GM21619 (cell line): ENCODE measurements at regions not wholly inside any gene's neighbourhood (a gene's known extent, or its start where the extent isn't known, plus 50 kb on each side); places are given as distances from the start of the nearest gene placed in this dataset.

Experiments
- ATAC-seq: cut with Tn5 transposase; IDR thresholded peaks from one replicate; pipeline ENCODE4 v1.9.1; 2021; ENCODE audit not compliant: unreplicated experiment

DNA sequence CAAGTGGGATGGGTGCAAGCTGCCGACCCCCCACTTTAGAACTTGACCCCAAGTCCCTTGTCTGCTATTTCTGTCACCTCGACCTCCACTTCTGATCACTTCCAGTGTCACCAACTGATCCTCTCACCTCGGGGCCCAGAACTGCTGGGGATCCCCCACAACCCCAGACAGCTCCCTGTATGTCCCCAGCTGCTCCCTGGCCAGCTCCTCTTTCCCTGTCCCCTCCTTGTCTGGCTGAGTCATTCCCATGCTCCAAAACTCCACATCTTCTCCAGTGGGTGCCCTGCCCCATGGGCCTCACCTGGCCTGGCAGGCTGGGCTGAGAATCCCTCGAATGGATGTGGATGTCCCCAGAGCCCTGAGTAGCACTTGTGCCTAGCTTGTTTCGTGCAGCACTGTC, 154.3 kb upstream of the PCBD1 start:
- no peak for ATAC-seq

DNA sequence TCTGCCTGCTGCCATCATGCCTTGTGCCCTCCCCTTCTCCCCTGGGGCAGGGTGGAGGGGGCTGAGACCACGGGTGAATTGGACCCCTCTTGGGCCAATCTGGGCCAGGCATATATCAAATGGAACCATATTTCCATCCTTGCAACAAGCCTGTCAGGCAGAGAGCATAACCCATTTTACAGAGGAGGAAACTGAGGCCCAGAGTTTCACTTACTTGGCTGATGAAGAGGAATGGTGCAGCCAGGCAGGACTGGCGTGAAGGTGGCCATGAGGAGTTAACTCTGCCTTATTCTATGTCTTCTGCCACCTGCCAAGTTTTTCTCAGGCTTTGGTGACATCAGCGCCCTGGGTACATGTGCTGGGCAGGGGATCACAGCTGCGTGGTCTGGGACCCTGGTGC, 155.5 kb upstream of the PCBD1 start:
- no peak for ATAC-seq

DNA sequence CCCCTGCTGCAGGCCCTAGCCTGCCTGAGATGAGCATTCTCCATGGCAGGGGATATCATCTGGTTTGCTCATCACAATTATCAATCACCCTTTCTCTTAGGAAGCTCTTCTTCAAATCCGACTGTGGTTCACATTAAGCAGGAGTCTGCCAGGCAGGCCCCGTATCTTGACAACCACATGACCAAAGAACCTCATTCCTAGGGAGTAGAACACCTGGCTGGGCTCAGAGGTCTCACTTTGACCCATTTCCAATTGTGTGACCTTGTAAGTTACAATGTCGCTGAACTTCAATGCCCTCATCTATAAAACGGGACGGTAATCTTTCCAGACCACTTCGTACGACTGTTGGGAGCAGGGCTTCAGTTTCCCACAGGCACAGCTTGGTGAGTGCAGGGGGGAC, 156.4 kb upstream of the PCBD1 start:
- ATAC-seq = no peak

DNA sequence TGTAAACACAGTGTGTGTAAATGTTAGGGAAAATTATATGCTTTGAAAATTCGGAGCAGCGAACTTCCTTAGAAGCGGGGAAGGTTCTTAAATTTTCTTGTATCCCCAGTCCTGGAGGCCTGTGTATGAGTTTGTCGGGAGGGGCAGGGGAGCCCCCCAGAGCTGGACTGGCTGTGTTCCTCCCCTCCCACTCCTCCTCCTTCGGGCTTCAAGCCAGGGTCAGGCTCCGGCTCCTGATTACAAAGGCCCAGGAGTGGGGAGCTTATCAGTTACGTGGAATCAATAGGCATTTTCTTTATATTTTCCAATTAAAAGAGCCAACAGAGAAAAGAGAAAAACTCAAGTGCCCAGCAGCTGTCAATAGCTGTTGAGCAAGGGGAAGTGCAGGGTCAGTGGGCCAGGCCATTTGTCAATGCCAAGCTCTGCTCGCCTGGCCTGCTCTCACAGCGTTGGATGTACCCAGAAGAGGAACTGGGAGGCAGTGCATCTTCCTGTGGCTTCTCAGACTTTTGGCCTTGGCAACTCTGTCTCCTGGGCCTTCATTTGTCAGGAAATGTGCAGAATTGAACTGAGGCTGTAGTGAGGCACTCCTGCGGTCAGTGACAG, 156.9 kb upstream of the PCBD1 start:
- no peak for ATAC-seq

DNA sequence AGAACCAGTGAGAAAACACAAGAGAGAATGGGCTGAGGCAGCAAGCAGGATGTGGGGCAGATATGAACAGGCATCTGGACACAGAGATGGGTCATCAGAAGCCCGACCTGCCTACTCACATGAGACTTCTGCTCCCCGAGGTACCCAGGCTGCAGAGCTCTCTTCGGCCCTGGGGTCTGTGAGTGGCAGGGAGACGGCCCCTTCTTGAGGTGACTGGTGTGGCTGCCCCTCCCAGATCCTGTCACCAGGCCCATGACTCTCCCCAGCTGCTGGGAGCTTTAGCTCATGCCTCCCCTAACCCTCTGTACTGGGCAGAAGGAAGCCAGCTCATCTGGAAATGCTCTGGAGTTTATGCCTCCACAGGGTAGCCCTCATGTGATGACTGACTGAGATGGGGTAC, 157.6 kb upstream of the PCBD1 start:
- no peak for ATAC-seq

DNA sequence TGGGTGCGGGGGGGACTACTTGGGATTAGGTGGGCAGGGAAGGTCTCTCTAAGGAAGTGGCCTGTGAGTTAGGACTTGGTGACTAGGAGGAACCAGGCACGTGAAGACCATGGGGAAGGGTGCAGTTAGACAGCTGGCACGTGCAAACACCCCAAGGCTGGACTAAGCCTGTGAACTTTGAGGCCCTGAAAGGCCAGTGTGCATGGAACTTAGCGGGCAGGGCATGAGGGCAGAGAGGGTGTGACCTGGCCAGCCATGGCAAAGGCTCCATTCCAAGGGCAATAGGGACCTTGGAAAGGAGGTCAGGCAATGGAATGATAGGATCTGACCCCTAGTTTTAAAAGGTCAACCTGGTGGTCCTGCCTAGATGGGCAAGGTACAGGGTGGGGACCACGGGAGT, 158.4 kb upstream of the PCBD1 start:
- ATAC-seq = no peak

DNA sequence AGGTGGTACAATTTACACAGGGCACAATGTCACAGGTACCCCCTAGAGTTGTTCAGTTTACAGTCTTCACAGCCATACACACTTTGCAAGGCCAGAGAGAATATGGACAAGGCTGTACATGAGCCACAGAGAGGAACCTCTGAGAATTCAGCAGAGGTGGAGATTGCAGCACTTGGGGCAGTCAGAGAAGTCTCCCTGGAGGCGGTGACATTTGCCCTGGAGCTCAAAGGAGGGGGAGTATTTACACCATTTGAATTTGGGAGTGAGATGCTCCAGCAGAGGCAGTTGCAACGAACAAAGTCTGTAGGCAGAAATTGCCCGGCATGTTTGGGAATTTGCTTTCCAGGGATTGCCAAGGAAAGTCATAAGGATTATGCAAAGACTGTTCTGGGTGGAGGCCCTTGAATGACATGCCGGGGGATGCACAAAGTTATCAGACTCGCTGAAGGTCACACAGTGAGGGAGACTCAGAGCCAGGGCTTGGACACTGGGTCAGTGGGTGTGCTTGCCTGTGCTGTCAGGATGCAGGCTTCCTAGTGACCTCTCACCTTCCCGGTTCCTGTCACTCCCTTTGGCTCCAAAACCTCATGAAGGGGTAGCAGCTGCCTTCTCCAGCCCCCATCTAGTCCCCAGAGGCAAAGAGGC, 160.7 kb upstream of the PCBD1 start:
- no peak for ATAC-seq

DNA sequence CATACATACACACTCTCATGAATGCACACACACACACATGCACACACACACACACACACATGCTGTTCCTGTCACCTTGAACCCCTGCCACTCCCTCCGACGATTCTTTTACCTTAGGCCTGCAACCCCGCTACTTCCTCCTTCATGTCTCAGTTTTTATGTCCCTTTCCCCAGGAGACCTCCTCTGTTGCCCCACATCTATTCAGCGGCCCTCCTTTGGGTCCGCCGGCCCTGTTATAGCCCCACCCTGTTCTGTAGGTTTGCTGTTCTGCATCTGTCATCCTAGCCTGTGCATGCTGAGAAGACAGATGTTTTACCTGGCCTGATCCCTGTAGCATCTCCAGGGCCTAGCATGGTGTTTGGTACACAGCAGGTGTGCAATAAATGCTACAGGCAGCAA, 161.6 kb upstream of the PCBD1 start:
- no peak for ATAC-seq

DNA sequence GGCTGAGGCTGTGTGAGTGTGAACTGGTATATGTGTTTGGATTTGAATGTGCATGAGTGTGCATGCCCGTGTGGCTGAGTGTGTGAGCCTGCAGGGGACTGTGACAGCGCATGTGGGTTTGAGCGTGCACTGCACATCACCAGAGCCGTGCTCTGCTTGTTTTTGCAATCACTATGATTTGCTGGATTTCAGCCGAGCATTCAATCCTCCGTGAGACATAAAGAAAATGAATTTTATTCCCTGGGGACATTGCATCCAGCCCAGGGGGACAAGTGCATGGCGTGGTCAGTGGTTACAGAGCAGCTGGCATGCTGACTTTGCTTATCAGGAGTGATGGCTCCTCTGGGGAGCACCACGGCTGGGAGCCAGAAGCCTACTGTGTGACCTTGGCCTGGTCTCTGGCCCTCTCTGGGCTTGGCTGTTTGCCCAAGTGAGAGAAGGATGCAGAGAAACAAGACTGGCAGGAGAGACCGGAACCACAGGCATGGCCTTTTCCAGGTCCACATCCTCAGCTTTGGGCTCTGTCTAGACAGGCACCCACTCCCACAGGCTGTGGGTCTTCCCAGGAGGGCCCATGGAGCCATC, 160.2 kb upstream of the UNC5B start:
- ATAC-seq = no peak

DNA sequence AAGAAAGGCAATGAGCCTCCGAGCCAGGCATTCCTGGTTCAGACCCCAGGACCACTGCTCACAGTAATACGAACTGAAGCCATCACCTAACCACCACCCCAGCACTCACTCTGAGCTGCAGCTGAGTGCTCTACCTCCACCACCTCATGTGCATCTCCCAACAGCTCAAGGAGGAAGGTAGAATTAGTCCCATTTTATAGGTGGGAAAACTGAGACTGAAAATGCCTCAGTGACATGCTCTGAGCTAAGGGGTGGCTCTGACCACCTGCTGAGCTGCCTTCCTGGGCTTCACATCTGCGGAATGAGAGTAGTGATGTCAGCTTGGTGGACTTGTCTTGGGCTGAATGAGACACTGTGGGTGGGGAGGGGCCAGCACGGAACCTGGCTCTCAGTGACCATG, 159.7 kb upstream of the UNC5B start:
- no peak for ATAC-seq

DNA sequence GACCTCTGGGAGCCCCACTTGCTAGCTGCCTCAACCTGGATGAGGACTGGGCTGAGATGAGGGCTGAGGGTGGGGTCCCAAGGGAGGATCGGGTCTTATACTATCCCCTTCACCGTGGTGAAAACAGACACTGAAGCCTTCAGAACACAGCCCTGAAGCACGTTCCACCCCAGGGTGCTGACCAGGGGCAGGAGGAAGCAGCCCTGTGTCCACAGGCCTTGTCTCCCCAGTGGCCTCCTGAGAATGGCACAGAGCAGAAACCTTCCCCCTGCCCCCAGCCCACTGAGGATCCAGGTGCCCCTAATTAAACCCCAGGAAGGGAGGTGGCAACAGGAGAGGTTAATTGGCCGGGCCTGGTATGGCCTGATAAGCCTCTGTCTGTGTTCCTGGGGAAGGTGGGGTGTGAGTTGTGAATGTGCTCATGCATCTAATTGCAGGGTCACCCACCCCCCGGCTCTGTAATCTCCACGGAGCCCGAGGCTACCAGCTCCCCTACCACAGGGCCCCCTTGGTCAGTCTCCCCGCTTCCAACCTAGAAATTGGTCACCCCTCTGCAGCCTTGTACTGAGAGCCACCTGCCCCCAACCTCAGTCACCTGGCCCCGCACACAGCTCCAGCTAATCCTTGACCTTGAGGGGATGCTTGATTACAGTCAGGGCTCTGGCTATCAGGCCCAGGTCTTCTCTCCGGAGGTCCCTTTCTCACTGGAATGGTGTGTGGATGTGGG, 159.0 kb upstream of the UNC5B start:
- ATAC-seq = no peak

DNA sequence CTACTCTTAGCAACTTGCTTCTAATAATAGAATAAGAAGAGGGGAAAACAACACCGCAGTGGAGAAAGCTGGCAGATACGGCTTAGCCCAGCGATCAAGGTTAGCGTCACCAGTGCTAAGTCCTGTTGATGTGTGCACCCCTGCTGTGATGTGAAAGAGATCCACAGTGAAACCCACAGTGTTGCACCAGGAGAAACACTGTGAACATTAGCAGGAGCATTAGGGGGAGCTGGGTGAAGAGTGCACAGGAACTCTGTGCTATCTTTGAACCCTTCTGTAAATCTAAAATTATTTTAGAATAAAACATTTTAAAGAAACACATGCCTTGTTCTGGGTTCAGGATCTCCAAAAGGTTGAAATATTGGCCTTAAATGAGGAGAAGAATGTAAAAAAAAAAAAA, 154.1 kb upstream of the UNC5B start:
- no peak for ATAC-seq

DNA sequence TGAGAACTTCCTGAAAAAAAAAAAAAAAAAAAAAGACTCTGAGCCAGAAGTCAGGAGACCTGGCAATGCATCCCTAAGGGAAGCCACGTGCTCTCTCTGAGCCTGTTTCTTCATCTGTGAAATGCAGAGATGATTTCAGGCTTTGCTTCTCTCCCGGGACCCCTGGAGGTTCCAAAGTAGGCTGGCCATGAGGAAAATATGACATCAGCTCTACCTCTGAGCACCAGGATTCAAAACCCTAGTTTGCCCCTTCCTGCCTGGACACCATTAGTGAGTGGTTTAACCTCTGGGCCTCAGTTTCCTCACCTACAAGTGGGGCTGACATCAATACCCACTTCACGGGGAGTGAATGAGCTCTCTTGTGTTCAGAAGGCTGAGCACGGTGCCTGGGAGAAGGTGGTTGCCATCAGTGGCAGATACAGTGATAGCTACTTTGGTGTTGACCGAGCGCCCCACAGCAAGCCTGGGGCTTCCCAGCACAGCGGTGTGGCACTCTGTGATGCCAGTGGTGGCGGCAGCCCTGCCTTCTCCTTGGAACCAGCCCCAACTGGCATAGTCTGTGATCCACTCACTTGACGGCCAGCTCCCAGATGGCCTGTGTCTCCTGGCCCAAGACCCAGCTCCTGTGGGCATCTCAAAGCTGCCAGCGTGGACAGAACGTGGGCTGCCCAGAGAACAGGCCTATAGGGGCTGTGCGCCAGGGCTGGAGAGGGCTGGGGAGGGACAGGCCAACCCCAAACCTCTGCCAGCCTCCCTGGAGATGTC, 153.1 kb upstream of the UNC5B start:
- ATAC-seq = no peak

DNA sequence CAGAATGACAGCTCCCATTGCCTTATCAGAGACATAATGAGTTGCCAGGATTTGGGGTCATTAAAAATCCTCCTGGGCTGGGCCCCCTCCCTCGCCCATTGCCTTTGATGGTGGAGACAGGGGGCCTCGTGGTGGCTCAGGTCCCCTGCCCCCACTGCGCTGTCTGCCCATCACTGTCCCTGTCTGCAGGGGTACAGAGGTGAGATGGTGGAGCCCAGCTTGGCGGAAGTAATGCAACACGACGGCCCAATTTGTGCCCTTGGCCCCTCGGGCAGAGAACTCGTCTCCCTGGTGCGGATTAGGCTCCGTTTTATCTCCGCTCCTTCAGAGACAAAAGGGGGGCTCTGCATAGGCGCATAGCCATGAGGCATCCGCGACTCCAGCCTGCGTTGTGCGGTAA, 152.4 kb upstream of the UNC5B start:
- no peak for ATAC-seq

DNA sequence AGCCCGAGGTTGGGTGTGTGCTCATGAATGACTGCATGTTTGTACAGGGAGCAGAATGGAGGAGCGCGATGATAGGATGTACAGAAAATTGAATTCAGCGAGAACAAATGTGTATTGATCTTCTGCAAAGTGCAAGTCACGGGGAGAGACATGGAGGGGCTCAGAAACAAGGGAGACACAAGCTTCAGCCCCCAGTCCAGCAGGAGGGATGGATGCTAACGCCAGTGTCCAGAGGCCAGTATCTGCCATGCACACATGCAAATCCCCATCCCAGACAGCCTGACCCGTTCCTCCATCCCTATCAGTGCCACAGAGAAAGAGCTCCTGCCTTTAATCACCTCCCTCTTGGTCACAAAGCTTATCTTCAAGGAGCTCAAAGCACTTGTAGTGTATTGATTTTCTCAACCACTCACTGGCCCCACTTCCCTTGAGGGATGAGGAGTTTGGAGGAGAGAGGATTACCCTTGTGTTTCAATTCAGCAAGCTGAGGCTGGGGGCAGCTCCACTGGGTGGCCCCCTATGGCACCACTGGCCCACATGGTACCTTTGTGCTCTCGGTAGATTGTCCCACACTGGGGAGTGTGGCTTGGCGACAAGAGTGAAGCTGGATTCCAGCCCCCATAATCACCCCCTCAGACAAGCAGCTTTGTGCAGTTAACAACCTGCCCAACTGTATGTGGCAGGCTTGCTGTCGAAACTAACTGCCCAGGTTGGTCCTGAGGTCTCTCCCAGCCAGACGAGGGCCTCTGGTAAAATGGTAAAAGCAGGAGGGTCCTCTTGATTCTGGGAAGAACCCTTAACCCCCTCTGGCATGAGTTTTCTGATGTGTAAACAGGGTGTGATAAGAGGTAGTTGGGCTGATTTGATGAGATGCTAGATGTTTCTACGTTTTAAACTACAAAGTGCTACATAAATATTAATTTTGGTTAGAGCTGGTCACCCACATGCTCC, 151.6 kb upstream of the UNC5B start:
- no peak for ATAC-seq

DNA sequence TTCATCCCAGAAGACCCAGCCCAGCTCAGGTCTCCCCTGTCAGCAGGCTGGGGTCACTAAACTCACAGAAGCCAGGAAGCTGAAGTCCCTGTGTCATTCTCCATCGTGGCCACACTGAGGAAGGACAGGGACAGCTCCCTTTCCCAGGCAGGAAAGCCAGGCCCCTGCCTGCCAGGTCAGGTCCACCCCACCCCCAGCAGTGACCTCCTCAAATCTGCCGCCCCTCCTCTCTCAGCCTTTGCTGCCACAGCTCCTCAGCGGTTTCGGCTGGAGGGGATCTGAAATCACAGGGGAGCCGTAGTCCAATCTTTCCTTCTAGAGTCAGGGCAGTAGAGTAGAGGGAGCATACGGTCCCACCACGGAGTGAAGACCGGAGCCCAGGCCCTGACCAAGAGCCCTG, 150.9 kb upstream of the UNC5B start:
- ATAC-seq = no peak

DNA sequence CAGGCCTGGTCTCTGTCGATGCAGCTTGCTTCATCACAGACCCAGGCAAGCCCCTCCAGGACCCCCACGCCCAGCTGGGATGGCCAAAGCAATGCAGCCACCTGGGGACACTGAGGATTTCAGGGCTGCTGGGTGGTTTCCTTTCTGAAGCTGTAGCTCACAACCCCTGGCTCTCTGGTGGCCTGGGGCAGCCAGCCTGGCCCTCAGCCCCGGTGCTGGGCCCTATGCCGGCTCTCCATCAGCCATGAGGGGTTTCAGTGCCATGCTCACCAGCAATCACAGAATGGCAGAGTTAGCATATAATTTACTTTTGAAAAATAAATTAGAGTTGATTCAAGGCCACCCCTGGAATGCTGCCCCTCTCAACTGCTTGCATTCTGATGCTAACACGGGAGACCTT, 150.2 kb upstream of the UNC5B start:
- ATAC-seq = no peak

DNA sequence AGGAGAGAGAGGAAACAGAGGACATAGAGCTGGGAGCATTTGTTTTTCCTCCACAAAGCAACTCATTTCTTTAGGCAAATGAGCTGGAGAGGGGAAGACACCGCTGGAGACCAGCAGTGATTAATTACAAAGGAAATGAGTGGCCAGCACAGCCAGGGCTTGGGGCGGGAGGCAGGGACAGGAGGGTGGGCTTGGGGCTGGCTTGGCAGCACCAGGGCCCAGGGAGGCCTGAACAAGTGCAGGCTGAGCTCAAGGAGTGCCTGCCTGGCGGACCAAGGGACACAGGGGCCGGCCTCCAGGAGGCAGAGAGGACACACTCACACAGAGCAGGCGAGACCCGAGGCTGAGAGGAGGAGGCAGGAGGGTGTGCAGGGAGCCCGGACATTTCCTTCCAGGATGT, 149.0 kb upstream of the UNC5B start:
- ATAC-seq = no peak

DNA sequence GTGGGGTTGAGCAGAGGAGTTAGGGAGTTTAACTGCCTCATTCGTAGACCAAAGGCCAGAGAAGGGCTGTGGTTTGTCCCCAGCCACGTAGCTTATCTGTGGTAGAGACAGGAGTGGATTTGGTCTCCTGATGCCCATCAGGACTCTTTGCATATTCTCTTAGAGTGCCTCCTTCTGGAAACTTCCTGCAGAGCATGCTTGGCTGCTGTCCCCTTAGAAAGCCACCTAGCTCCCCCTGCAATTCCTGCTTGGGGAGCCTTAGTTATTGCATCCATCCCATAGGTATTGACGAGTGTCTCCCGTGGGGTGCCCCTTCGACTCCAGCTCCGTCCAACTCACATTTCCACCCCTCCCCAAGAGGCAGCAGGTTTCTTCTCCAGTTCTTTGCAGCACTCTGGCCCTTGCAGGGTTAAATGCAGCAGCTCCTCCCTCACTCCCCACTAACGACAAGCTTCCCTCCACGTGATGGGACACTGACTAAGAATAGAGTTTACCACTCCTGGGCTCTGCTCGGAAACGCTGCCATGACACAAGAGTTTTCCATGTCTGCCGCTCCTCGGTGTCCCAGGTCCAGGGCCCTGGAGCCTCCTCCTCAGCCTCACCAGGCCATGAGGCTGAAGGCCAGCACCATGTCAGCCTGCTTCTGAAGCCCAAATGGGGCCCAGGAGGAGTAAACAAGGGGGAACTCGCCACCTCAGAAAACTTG, 147.8 kb upstream of the UNC5B start:
- ATAC-seq = no peak

DNA sequence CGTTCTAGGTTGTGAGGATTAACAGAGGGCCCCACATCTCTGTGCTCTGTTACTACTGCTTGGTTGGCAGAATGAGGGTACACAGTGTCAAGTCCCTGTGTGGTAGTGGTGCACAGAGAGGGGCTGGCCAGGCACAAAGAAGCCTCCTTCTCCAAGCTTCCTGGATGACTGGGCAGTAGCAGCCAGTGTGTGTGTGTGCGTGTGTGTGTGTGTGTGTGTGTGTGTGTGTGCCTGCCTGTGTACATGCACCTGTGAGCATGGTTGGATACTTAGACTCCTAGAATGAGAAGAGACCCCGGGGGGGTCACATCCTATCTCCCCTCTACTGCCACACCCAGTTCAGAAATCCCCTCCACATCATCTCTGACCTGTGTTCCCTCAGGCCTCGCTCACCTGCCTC, 146.7 kb upstream of the UNC5B start:
- ATAC-seq = no peak
